DOHH2 (cell line): ENCODE measurements at regions not wholly inside any gene's neighbourhood (a gene's known extent, or its start where the extent isn't known, plus 50 kb on each side); places are given as distances from the start of the nearest gene placed in this dataset.

Experiments used
- H3F3A ChIP-seq: fragments of 200-600 bp; sonication (generic), shearing (Covaris generic); 2 replicates; pipeline ENCODE4 v1.6.0; 2016; ENCODE audit warnings: antibody characterized with exemption, mild to moderate bottlenecking; ENCODE audit not compliant: control insufficient read depth, insufficient read depth
- H3K27ac ChIP-seq: fragments of 200-600 bp; sonication (generic); 2 replicates; pipeline ENCODE4 v1.5.1; 2014; ENCODE audit warnings: low read depth, mild to moderate bottlenecking, low read length, moderate library complexity
- H3K27me3 ChIP-seq: fragments of 200-600 bp; sonication (generic); 2 replicates; pipeline ENCODE4 v1.6.1; 2014; ENCODE audit warnings: mild to moderate bottlenecking, low read length, mixed read lengths; ENCODE audit not compliant: control insufficient read depth
- H3K36me3 ChIP-seq: fragments of 200-600 bp; sonication (generic); 2 replicates; pipeline ENCODE4 v1.6.1; 2014; ENCODE audit warnings: mild to moderate bottlenecking, low read length, moderate library complexity, mixed read lengths; ENCODE audit not compliant: control insufficient read depth
- H3K4me1 ChIP-seq: fragments of 200-600 bp; sonication (generic); 2 replicates; pipeline ENCODE4 v1.6.1; 2014; ENCODE audit warnings: mild to moderate bottlenecking, low read length, mixed read lengths; ENCODE audit not compliant: control insufficient read depth
- H3K4me2 ChIP-seq: fragments of 200-600 bp; sonication (generic); 2 replicates; pipeline ENCODE4 v1.6.0; 2014; ENCODE audit warnings: mild to moderate bottlenecking, low read length, moderate library complexity
- H3K4me3 ChIP-seq: fragments of 200-600 bp; sonication (generic); 2 replicates; pipeline ENCODE4 v1.5.1; 2014; ENCODE audit warnings: mild to moderate bottlenecking, low read length, mixed read lengths
- H3K79me2 ChIP-seq: fragments of 200-600 bp; sonication (generic); 2 replicates; pipeline ENCODE4 v1.6.1; 2014; ENCODE audit warnings: mild to moderate bottlenecking, low read length, mixed read lengths; ENCODE audit not compliant: control insufficient read depth
- H3K9me2 ChIP-seq: fragments of 200-600 bp; sonication (generic); replicated peaks from 2 replicates; pipeline ENCODE4 v1.6.1; 2014; ENCODE audit warnings: mild to moderate bottlenecking, low read length, mixed read lengths; ENCODE audit not compliant: control insufficient read depth
- H3K9me3 ChIP-seq: fragments of 200-600 bp; sonication (generic); 2 replicates; pipeline ENCODE4 v1.6.1; 2014; ENCODE audit warnings: antibody characterized with exemption, low read length, mixed read lengths; ENCODE audit not compliant: control insufficient read depth, insufficient read depth
- H4K20me1 ChIP-seq: fragments of 200-600 bp; sonication (generic); 2 replicates; pipeline ENCODE4 v1.6.0; 2014; ENCODE audit warnings: low read depth, mild to moderate bottlenecking, antibody characterized with exemption, low read length, moderate library complexity; ENCODE audit not compliant: control insufficient read depth, insufficient read depth
- CTCF ChIP-seq: fragments of 200-600 bp; sonication (generic); IDR thresholded peaks from one replicate; pipeline ENCODE4 v1.5.1; 2014; ENCODE audit warnings: antibody characterized with exemption, mild to moderate bottlenecking, low read depth, low read length; ENCODE audit not compliant: poor library complexity, severe bottlenecking
- EZH2phosphoT487 ChIP-seq: fragments of 200-600 bp; sonication (generic); IDR thresholded peaks from 2 replicates; pipeline ENCODE4 v1.6.1; 2017; ENCODE audit warnings: borderline replicate concordance, mild to moderate bottlenecking, antibody characterized with exemption, low read length, moderate library complexity, mixed read lengths

- TF ChIP-seq EZH2phosphoT487 (no peak), CTCF (no peak)
- Histone ChIP-seq H3K27ac (no peak overlapping the region), H3K4me3 (0 out of 2 replicates have a peak overlapping the region, but pooled peaks have one; percentile 22), H3K9me2 (no peaks in the 10 kb centered on the region), H4K20me1 (no peaks in the 10 kb centered on the region), H3K27me3 (no peaks in the 10 kb centered on the region), H3K36me3 (no peaks in the 10 kb centered on the region), H3K79me2 (no peaks in the 10 kb centered on the region), H3K4me2 (peak overlapping the region; percentile 37), H3K9me3 (no peaks in the 10 kb centered on the region), H3K4me1 (peaks cover 8% of the 10 kb centered on the region), H3F3A (no peaks in the 10 kb centered on the region)
These were observed 522.3 kb downstream of the COL11A1 start for GRCh38 chr1:102586022-102586421.

GRCh38 chr1:102580806-102581205 is 527.5 kb downstream of the COL11A1 start:
- H3K4me3 ChIP-seq = no peak overlapping the region
- H3K9me2 ChIP-seq = no peaks in the 10 kb centered on the region
- H3K4me2 ChIP-seq = no peak overlapping the region
- H4K20me1 ChIP-seq = no peaks in the 10 kb centered on the region
- TF ChIP-seq CTCF (no peak), EZH2phosphoT487 (no peak)
- no peaks in the 10 kb centered on the region for H3K36me3 ChIP-seq
- H3K27ac ChIP-seq = no peak overlapping the region
- no peaks in the 10 kb centered on the region for H3K27me3 ChIP-seq
- H3K4me1 ChIP-seq = peaks cover 2% of the 10 kb centered on the region
- H3K79me2 ChIP-seq = no peaks in the 10 kb centered on the region
- H3K9me3 ChIP-seq = no peaks in the 10 kb centered on the region
- no peaks in the 10 kb centered on the region for H3F3A ChIP-seq

- TF ChIP-seq CTCF = no peak
- TF ChIP-seq EZH2phosphoT487 = no peak
- H3K9me3 ChIP-seq = no peaks in the 10 kb centered on the region
- no peaks in the 10 kb centered on the region for H3K79me2 ChIP-seq
- no peak overlapping the region for H3K4me3 ChIP-seq
- H3K27ac ChIP-seq = no peak overlapping the region
- no peaks in the 10 kb centered on the region for H3F3A ChIP-seq
- no peaks in the 10 kb centered on the region for H3K4me1 ChIP-seq
- no peaks in the 10 kb centered on the region for H4K20me1 ChIP-seq
- H3K9me2 ChIP-seq = no peaks in the 10 kb centered on the region
- H3K4me2 ChIP-seq = no peak overlapping the region
- no peaks in the 10 kb centered on the region for H3K36me3 ChIP-seq
- H3K27me3 ChIP-seq = no peaks in the 10 kb centered on the region
These were observed 529.5 kb downstream of the COL11A1 start for GRCh38 chr1:102578804-102579203.

- Histone ChIP-seq H3K4me3 (no peak overlapping the region), H3K4me2 (no peak overlapping the region), H3K27me3 (no peaks in the 10 kb centered on the region), H3K27ac (no peak overlapping the region), H3K9me3 (no peaks in the 10 kb centered on the region), H4K20me1 (no peaks in the 10 kb centered on the region), H3K4me1 (no peaks in the 10 kb centered on the region), H3K9me2 (no peaks in the 10 kb centered on the region), H3K36me3 (no peaks in the 10 kb centered on the region), H3F3A (no peaks in the 10 kb centered on the region), H3K79me2 (no peaks in the 10 kb centered on the region)
- TF ChIP-seq CTCF = no peak
- TF ChIP-seq EZH2phosphoT487 = no peak
These were observed 535.7 kb downstream of the COL11A1 start for GRCh38 chr1:102572637-102573036.
